GM04503 (cell line): ENCODE measurements at regions not wholly inside any gene's neighbourhood (a gene's known extent, or its start where the extent isn't known, plus 50 kb on each side); places are given as distances from the start of the nearest gene placed in this dataset.
A peak's percentile ranks its signal among the peaks of the same experiment; 100 is the strongest.

Experiments used
- DNase-seq: peaks from one replicate; pipeline ENCODE4 v3.0.0-alpha.2; 2012; ENCODE audit warnings: low read depth

- DNase-seq = no peak
These were observed 1266.0 kb upstream of the ADGRL4 start for GRCh38 chr1:80272495-80272894.

DNA sequence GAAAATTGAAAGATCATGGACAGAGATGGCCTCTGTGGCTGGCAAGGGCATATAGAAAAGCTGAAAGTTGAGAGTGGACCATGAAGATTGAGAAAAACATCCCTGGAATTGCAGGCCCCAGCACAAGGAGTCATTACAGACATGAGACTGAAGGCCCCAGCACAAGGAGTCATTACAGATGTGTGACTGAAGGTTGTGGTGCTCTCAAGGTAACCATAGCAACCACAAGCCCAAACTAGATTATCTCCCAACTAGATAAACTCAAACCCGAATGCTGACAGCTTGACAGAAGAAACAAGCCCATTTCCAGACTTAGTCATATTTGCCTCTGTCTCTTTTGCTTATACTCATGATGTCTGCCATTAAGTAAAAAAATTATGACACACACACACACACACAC is 1252.1 kb upstream of the ADGRL4 start:
- DNase-seq = no peak

- no peak for DNase-seq
These were observed 1245.1 kb upstream of the ADGRL4 start for GRCh38 chr1:80251591-80251990.

- DNase-seq = no peak
These were observed 1244.6 kb upstream of the ADGRL4 start for GRCh38 chr1:80251171-80251570.

- DNase-seq = no peak
These were observed 1244.1 kb upstream of the ADGRL4 start for GRCh38 chr1:80250573-80251168.

GRCh38 chr1:80249699-80250098 is 1243.2 kb upstream of the ADGRL4 start:
- DNase-seq = no peak

DNA sequence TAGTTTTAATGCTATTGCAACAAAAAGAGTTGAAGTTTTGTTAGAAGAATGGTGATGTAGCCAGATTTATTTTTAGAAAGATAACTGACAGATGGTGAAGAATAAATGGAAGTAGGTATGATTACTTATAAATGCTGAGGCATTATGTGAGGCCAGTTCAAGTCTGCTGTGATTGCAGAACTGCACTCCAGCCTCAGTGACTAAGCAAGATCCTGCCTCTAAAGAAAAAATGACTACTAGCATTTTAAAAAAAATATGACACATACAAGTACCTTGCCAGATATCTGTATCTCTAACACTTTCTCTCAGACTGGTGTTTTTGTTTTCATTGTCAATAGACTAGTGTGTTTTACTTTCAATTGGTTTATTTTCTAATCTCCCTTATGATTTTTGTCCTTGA is 1242.4 kb upstream of the ADGRL4 start:
- peak; percentile 0 for DNase-seq

DNA sequence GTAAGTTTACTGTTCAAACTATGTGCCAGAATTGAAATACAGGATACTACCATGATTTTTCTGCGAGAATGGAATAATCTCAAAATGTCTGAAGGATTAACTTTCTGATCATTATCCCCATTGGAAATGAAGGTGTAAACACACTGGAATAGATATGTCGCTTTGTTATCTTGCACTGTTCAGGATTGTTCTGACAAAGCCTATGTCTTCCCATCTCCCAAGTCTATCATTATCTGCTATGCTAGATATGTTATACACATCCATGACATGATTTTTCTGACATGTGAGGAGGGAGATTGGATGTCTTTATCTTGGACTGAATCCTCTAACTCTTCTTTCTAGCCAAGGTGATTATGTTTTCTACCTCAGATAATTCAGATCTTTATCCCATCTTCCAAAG is 1239.3 kb upstream of the ADGRL4 start:
- no peak for DNase-seq

GRCh38 chr1:80244372-80244771 is 1237.8 kb upstream of the ADGRL4 start:
- DNase-seq = no peak

DNA sequence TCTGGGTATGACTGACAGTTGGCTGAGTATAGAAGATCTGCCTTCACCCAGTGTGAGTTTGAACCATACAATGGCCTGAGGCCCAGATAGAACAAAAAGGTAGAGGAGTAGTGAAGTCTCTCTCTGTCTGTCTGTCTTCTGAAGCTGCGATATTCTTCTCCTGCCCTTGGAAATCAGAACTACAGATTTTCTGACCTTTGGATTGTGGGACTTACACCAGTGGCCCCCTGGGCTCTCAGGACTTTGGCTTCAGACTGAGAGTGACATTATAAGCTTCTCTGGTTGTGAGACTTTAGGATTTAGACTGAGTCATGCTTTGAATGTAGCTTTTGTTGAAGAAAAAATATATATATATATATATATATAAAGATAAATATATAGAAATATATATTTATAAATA is 1235.0 kb upstream of the ADGRL4 start:
- no peak for DNase-seq

DNA sequence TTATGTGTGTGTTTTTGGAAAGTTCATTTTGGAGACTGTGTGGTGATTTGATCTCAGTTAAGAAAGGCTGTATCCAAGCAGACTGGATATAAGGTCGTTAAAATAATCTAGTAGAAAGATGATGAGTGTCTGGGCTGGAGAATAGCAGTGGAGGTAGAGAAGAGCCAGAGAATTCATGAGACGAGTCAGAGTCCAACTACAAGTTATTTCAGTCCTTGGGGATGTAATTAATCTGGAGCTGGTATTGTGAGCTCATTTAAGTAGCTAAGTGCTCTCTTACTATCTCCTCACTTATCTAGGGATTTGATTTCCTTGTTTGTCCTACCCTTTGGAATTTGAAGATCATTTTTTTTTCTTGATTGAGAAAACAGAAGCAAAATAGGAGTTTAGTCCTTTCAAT is 1219.0 kb upstream of the ADGRL4 start:
- DNase-seq = no peak

DNA sequence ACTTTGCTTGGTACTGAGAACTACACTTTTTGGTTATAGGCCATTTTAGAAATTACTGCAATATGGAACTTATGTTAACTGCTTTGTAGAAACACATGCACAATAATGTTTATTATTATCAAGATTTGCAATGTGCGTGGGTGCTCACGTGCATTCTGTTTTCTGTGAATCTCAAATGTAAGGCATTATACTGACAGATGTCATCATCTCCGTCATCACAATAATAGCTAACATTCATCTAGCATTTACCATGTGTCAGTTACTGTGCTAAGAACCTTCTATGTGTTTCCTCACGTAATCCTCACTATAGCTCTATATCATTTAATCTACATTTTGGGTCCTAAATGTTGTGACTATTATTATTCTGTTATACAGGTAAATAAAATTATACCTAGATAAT is 1214.8 kb upstream of the ADGRL4 start:
- DNase-seq = no peak

DNA sequence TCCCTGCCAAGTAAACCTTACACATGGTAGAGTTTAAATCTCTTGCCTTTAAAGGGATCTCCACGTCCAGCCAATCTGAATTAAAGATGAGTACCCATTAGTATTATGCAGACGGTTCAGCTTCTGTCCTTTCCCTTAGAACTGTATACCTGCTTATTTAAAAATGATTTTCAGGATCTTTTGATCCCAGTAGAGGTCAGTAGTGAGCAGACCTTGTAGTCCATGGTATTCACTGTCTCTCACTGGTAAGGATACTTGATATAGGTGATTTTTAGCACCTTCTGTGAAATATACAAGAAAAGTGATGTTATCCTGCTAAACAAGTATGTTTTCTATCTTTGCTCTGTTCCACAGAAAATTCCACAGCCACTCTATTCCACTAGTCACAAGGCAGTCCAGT is 1211.6 kb upstream of the ADGRL4 start:
- DNase-seq = no peak

DNA sequence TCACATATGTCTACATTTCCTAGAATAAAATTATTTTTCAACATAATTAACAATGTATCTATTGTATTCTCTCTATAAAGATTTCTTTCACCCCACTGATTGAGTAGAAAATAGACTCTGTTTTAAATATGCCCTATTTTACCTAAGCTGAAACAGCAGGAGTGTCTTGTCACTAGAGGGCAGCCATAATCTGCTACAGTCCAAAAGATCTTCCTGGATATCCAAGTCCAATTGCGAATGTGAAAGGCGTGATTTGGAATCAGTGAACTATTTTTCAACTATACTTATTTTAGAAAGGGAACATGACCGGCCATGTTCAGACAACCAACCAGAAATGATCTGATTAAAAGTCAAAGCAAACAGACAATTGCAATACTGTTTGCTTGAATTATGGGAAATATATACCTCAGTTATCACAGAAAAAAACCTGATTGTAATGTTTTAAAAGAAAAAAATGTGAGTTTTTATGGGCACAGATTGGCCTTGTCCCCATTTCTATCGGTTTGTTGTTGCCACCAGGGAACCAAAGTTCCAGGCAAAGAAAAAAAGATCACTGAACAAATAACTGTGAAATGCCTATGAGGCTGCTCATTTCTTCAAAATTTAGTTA is 1211.0 kb upstream of the ADGRL4 start:
- no peak for DNase-seq

GRCh38 chr1:80214888-80215540 is 1208.5 kb upstream of the ADGRL4 start:
- DNase-seq = no peak

DNA sequence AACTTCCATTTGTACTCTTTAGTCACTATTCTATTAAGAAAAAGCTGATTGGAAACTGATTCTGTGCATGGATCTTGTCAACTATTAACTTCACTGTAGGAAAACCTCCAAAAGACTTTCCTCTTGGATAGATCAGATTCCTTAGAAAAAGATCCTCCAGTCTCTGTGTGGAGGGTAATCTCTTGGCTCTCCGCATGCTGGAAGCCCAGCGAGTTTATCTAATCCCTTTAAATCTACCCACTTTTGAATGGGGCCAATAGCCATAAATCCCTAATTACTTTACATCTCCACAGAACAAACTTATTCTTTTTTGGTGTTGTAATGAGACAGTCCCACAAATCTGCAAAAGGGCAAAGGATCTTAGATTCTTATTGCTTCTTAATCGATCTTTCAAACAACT is 1206.4 kb upstream of the ADGRL4 start:
- DNase-seq = no peak

DNA sequence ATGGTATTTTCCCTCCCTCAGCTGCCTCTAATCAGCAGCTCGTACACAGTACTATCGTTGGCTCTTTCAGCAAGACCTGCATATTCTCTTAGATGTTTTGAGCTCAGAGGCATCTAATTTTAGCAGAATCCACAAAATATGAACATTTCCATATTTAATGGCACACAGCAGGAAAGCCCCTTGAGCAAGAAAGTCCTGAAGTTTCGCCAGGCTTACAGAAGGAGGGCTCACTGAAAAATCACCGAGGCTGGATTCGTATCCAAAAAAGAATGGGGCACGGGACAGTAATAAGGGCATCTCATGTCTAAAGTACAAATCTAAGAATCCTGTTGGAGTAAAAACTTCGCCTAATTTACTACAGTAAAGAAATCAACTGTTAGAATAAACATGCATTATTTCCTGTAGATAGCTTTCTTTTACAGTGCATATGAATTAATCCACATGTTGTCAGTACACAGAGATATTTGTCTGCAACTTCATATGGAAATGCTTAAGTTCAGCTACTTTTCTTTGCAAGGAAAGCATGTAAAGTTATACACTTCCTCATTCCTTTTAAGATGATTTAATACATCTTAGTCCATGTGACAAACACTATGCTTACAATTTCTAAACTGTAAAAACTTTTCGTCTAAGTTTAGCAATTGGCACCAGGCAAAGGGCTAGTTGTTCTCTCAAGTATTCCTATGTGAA is 1205.3 kb upstream of the ADGRL4 start:
- DNase-seq = no peak

GRCh38 chr1:80202118-80202517 is 1195.6 kb upstream of the ADGRL4 start:
- no peak for DNase-seq

DNA sequence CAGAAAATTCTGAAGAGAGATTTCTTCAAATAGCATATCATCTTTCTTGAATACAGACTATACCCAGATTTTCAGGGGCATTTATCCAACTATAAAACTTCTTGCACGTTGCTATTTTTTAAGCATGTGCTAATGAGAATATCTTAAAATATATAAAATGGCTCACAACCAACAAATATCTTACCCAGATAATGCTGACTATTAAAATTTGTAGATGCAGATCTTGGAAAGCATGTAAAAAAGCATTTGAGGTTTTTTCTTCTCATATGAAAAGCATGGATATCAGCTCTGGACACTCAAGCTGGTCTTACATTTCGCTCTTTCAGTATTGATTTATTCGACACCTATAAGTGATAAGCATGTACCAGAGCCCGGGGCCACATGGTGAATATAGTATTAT is 1187.7 kb upstream of the ADGRL4 start:
- no peak for DNase-seq

- no peak for DNase-seq
These were observed 1174.9 kb upstream of the ADGRL4 start for GRCh38 chr1:80181418-80181817.

GRCh38 chr1:80171631-80172030 is 1165.1 kb upstream of the ADGRL4 start:
- no peak for DNase-seq

GRCh38 chr1:80170811-80171485 is 1164.4 kb upstream of the ADGRL4 start:
- DNase-seq = no peak

DNA sequence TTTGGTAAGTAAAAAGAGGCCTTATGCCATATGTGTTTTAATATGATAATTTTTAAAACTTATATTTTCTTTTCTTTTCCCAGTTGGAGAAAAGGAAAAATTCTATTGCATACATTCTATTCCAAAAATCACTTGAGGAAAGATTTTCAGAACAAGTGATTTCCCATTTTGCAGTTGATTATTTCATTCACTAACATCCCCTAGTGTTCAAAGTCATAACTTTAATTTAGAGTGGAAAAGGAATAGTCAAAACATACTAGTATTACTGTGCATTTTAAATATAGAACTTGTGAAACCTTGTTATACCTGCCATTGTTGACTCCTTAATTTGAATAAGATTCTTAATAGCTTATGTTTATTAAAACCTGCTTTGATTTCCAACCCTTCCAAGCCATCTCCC is 1157.6 kb upstream of the ADGRL4 start:
- DNase-seq = no peak
